GM23338 (cell line): ENCODE measurements at regions not wholly inside any gene's neighbourhood (a gene's known extent, or its start where the extent isn't known, plus 50 kb on each side); places are given as distances from the start of the nearest gene placed in this dataset.

Source experiments
- ATAC-seq: fragments of 200-7000 bp; cut with Tn5 transposase; 3 replicates; pipeline ENCODE4 v1.9.1; 2020
- DNase-seq: peaks from one replicate; pipeline ENCODE4 v3.0.0-alpha.2; 2015; ENCODE audit warnings: low spot score
- H2AFZ ChIP-seq: fragments of 200-600 bp; sonication (generic); 2 replicates; pipeline ENCODE4 v1.8.0; 2016; ENCODE audit warnings: antibody characterized with exemption, mild to moderate bottlenecking, moderate library complexity
- H3F3A ChIP-seq: fragments of 200-600 bp; sonication (generic); replicated peaks from 2 replicates; pipeline ENCODE4 v1.8.0; 2017; ENCODE audit warnings: antibody characterized with exemption, mixed run types, low read depth
- H3K27ac ChIP-seq: fragments of 200-600 bp; sonication (generic); 2 replicates; pipeline ENCODE4 v1.6.1; 2016; ENCODE audit warnings: low read depth
- H3K27me3 ChIP-seq: fragments of 200-600 bp; sonication (generic); 2 replicates; pipeline ENCODE4 v1.8.0; 2016; ENCODE audit warnings: mild to moderate bottlenecking, mixed run types, moderate library complexity; ENCODE audit not compliant: insufficient read depth
- H3K36me3 ChIP-seq: fragments of 200-600 bp; sonication (generic); 2 replicates; pipeline ENCODE4 v1.8.0; 2016; ENCODE audit warnings: mild to moderate bottlenecking; ENCODE audit not compliant: insufficient read depth
- H3K4me1 ChIP-seq: fragments of 200-600 bp; sonication (generic); 2 replicates; pipeline ENCODE4 v1.8.0; 2016; ENCODE audit warnings: mild to moderate bottlenecking, moderate library complexity; ENCODE audit not compliant: insufficient read depth
- H3K4me2 ChIP-seq: fragments of 200-600 bp; sonication (generic); 2 replicates; pipeline ENCODE4 v1.7.1; 2017; ENCODE audit warnings: mixed run types
- H3K4me3 ChIP-seq: fragments of 200-600 bp; sonication (generic); 2 replicates; pipeline ENCODE4 v1.6.1; 2016; ENCODE audit warnings: mixed run types
- H3K79me2 ChIP-seq: fragments of 200-600 bp; sonication (generic); replicated peaks from 2 replicates; pipeline ENCODE4 v1.8.0; 2017; ENCODE audit warnings: mild to moderate bottlenecking; ENCODE audit not compliant: insufficient read depth
- H3K9me2 ChIP-seq: fragments of 200-600 bp; sonication (generic); 2 replicates; pipeline ENCODE4 v1.8.0; 2017; ENCODE audit not compliant: insufficient read depth
- H4K20me1 ChIP-seq: fragments of 200-600 bp; sonication (generic); replicated peaks from 2 replicates; pipeline ENCODE4 v1.8.0; 2017; ENCODE audit warnings: mild to moderate bottlenecking; ENCODE audit not compliant: insufficient read depth
- H3K27ac Mint-ChIP-seq: 2 replicates; pipeline ENCODE4 v1.8.0; 2020; ENCODE audit warnings: inconsistent platforms, mild to moderate bottlenecking, moderate library complexity, mixed read lengths
- H3K27me3 Mint-ChIP-seq: 3 replicates; pipeline ENCODE4 v1.8.0; 2022; ENCODE audit warnings: low read depth, mild to moderate bottlenecking, moderate library complexity, mixed read lengths, inconsistent platforms; ENCODE audit not compliant: insufficient read depth, poor library complexity
- H3K36me3 Mint-ChIP-seq: 3 replicates; pipeline ENCODE4 v1.8.0; 2021; ENCODE audit warnings: low read depth, mild to moderate bottlenecking, inconsistent platforms, moderate library complexity, mixed read lengths
- H3K4me1 Mint-ChIP-seq: 3 replicates; pipeline ENCODE4 v1.8.0; 2020; ENCODE audit warnings: mild to moderate bottlenecking, inconsistent platforms, mixed read lengths
- H3K4me3 Mint-ChIP-seq: 3 replicates; pipeline ENCODE4 v1.8.0; 2021; ENCODE audit warnings: moderate library complexity, mild to moderate bottlenecking, inconsistent platforms, mixed read lengths
- H3K9me3 Mint-ChIP-seq: 3 replicates; pipeline ENCODE4 v1.8.0; 2020; ENCODE audit warnings: moderate library complexity, mild to moderate bottlenecking, inconsistent platforms, mixed read lengths
- EZH2phosphoT487 ChIP-seq: fragments of 200-600 bp; sonication (generic); IDR thresholded peaks from one replicate; pipeline ENCODE4 v1.8.1; 2018; ENCODE audit warnings: antibody characterized with exemption; ENCODE audit not compliant: unreplicated experiment
- JUNB ChIP-seq: IDR thresholded peaks from one replicate; pipeline ENCODE4 v1.6.1; 2016; ENCODE audit warnings: antibody characterized with exemption; ENCODE audit not compliant: unreplicated experiment
- STAT1 ChIP-seq: IDR thresholded peaks from one replicate; pipeline ENCODE4 v1.6.1; 2016; ENCODE audit warnings: antibody characterized with exemption; ENCODE audit not compliant: unreplicated experiment
- ZNF114 ChIP-seq: fragments of 250-450 bp; sonication (Bioruptor Pico); IDR thresholded peaks from 2 replicates; pipeline ENCODE4 v1.5.0; 2020; ENCODE audit warnings: mild to moderate bottlenecking, moderate library complexity
- ZNF331 ChIP-seq: fragments of 250-450 bp; sonication (Bioruptor Pico); IDR thresholded peaks from 2 replicates; pipeline ENCODE4 v1.5.0; 2020; ENCODE audit warnings: low read depth, mild to moderate bottlenecking, moderate library complexity
- TF ChIP-seq, protein P1 (sequence below): fragments of 250-450 bp; sonication (Bioruptor Pico); IDR thresholded peaks from 2 replicates; pipeline ENCODE4 v1.5.0; 2020; ENCODE audit warnings: mild to moderate bottlenecking, moderate library complexity
- TF ChIP-seq, protein P2 (sequence below): IDR thresholded peaks from 2 replicates; pipeline ENCODE4 v1.6.1; 2016; ENCODE audit warnings: antibody characterized with exemption

DNA sequence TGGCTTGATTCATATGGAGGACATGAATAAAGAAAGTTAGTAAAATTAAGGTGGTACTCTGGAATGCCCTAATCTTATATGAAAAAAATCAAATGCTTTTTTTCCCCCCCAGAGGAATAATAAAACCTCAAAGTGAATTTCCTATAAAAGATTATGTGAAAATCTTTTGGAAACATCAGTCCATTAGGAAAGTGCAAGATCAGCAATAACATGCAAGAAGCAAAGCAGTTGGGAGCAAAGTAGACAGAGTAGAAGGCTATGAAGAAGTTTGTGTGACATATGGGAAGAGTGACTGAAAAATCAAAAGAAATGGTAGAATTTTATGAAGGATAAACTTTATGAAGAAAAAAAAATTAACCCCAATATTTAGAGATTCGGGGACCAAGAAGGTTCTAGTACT, 998.0 kb upstream of the EPHA7 start (continued):
- TF ChIP-seq, protein P1, sequence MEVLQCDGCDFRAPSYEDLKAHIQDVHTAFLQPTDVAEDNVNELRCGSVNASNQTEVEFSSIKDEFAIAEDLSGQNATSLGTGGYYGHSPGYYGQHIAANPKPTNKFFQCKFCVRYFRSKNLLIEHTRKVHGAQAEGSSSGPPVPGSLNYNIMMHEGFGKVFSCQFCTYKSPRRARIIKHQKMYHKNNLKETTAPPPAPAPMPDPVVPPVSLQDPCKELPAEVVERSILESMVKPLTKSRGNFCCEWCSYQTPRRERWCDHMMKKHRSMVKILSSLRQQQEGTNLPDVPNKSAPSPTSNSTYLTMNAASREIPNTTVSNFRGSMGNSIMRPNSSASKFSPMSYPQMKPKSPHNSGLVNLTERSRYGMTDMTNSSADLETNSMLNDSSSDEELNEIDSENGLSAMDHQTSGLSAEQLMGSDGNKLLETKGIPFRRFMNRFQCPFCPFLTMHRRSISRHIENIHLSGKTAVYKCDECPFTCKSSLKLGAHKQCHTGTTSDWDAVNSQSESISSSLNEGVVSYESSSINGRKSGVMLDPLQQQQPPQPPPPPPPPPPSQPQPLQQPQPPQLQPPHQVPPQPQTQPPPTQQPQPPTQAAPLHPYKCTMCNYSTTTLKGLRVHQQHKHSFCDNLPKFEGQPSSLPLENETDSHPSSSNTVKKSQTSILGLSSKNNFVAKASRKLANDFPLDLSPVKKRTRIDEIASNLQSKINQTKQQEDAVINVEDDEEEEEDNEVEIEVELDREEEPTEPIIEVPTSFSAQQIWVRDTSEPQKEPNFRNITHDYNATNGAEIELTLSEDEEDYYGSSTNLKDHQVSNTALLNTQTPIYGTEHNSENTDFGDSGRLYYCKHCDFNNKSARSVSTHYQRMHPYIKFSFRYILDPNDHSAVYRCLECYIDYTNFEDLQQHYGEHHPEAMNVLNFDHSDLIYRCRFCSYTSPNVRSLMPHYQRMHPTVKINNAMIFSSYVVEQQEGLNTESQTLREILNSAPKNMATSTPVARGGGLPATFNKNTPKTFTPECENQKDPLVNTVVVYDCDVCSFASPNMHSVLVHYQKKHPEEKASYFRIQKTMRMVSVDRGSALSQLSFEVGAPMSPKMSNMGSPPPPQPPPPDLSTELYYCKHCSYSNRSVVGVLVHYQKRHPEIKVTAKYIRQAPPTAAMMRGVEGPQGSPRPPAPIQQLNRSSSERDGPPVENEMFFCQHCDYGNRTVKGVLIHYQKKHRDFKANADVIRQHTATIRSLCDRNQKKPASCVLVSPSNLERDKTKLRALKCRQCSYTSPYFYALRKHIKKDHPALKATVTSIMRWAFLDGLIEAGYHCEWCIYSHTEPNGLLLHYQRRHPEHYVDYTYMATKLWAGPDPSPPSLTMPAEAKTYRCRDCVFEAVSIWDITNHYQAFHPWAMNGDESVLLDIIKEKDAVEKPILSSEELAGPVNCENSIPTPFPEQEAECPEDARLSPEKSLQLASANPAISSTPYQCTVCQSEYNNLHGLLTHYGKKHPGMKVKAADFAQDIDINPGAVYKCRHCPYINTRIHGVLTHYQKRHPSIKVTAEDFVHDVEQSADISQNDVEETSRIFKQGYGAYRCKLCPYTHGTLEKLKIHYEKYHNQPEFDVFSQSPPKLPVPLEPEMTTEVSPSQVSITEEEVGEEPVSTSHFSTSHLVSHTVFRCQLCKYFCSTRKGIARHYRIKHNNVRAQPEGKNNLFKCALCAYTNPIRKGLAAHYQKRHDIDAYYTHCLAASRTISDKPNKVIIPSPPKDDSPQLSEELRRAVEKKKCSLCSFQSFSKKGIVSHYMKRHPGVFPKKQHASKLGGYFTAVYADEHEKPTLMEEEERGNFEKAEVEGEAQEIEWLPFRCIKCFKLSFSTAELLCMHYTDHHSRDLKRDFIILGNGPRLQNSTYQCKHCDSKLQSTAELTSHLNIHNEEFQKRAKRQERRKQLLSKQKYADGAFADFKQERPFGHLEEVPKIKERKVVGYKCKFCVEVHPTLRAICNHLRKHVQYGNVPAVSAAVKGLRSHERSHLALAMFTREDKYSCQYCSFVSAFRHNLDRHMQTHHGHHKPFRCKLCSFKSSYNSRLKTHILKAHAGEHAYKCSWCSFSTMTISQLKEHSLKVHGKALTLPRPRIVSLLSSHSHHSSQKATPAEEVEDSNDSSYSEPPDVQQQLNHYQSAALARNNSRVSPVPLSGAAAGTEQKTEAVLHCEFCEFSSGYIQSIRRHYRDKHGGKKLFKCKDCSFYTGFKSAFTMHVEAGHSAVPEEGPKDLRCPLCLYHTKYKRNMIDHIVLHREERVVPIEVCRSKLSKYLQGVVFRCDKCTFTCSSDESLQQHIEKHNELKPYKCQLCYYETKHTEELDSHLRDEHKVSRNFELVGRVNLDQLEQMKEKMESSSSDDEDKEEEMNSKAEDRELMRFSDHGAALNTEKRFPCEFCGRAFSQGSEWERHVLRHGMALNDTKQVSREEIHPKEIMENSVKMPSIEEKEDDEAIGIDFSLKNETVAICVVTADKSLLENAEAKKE (CRISPR knock-in tag) = no peak
- TF ChIP-seq ZNF114 (CRISPR knock-in tag) = no peak
- TF ChIP-seq EZH2phosphoT487 = no peak

DNA sequence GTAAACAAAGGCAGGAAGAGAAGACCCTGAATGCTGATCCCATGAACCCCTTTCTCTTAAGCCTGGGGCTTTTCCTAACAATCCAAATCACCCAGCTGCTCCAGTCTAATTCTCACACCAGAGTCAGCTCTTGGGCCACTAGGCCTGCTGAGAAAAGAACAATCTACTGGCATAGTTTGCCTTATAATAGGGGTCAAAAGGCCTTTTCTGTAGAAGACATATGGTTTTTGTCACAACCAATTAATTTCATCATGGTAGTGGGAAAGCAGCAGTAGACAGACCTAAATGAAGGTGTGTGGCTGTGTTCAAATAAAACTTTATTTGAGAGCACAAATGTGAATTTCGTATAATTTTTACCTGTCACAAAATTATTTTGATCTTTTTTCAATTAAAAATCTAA, 994.7 kb upstream of the EPHA7 start:
- H4K20me1 ChIP-seq = no peaks in the 10 kb centered on the region
- H3K4me1 Mint-ChIP-seq = no peaks in the 10 kb centered on the region
- no peaks in the 10 kb centered on the region for H3K9me2 ChIP-seq
- no peak overlapping the region for H3K4me2 ChIP-seq
- DNase-seq (no peak), ATAC-seq (no peak)
- H3K4me3 ChIP-seq = no peak overlapping the region
- H3K9me3 Mint-ChIP-seq = no peaks in the 10 kb centered on the region
- no peaks in the 10 kb centered on the region for H3F3A ChIP-seq
- no peaks in the 10 kb centered on the region for H3K27me3 Mint-ChIP-seq
- H2AFZ ChIP-seq = peak overlapping the region; percentile 43; the same call in 1 of the 2 replicates
- no peak overlapping the region for H3K27ac ChIP-seq
- H3K4me3 Mint-ChIP-seq = no peak overlapping the region
- TF ChIP-seq JUNB (no peak), EZH2phosphoT487 (no peak), STAT1 (no peak), ZNF331 (no peak)
- TF ChIP-seq, protein P2, sequence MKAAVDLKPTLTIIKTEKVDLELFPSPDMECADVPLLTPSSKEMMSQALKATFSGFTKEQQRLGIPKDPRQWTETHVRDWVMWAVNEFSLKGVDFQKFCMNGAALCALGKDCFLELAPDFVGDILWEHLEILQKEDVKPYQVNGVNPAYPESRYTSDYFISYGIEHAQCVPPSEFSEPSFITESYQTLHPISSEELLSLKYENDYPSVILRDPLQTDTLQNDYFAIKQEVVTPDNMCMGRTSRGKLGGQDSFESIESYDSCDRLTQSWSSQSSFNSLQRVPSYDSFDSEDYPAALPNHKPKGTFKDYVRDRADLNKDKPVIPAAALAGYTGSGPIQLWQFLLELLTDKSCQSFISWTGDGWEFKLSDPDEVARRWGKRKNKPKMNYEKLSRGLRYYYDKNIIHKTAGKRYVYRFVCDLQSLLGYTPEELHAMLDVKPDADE = no peak
- no peak overlapping the region for H3K27ac Mint-ChIP-seq
- no peaks in the 10 kb centered on the region for H3K36me3 Mint-ChIP-seq
- no peaks in the 10 kb centered on the region for H3K27me3 ChIP-seq
- no peaks in the 10 kb centered on the region for H3K36me3 ChIP-seq
- no peaks in the 10 kb centered on the region for H3K4me1 ChIP-seq
- no peaks in the 10 kb centered on the region for H3K79me2 ChIP-seq
